HPDE6-E6E7 (cell line): ENCODE measurements at regions not wholly inside any gene's neighbourhood (a gene's known extent, or its start where the extent isn't known, plus 50 kb on each side); places are given as distances from the start of the nearest gene placed in this dataset.
"Not testable (repeated sequence)": the region's sequence is repeated elsewhere in the genome, so short reads cannot be mapped to it uniquely, and the experiment has no call there.

ENCODE experiments used
- DNase-seq: peaks from one replicate; pipeline ENCODE4 v3.0.0; 2011; ENCODE audit warnings: missing footprints; ENCODE audit errors: extremely low spot score

DNA sequence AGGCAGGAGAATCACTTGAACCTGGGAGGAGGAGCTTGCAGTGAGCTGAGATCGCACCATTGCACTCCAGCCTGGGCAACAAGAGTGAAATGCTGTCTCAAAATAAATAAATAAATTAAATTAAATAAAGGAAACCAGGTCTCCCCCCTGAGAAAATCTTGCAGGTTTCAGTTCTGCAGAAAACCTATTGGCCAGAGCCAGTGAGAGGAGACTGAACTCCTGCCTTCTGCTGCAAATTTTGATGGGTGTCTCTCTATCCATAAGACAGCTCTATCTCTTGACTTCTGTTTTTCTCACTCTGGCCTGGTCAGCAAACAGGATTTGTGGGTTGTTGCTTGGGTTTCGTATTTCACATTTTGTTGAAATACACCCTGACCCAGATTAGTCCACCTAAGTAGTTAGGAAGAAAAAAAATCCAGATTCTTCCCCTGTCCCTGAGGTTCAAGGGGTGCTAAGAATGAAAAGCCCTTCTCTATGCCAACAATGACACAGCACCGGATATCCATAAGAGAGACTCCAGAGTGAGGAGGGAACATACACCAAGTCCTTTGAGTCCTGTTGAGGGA, 86.7 kb upstream of the MAP4K4 start:
- no peak for DNase-seq

DNA sequence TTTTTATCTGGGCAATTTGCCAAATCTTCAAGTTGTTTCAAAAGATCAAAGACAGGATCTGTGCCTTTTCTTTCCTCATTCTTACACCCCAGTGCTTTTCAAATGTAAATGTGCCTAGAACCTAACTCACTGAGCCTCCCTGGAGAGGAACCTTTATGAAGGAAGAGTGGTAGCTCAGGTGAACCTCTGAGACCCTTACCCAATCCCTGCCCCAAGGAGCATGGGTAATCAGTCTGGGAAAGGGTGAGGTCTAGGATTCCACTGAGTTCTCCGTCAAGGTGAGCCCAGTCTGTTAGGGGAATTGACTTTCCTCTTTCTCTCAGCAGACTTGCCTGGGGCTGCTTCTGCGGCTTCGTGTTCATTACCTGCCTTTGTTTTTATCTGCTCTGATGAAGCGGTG, 88.1 kb upstream of the MAP4K4 start:
- no peak for DNase-seq

DNA sequence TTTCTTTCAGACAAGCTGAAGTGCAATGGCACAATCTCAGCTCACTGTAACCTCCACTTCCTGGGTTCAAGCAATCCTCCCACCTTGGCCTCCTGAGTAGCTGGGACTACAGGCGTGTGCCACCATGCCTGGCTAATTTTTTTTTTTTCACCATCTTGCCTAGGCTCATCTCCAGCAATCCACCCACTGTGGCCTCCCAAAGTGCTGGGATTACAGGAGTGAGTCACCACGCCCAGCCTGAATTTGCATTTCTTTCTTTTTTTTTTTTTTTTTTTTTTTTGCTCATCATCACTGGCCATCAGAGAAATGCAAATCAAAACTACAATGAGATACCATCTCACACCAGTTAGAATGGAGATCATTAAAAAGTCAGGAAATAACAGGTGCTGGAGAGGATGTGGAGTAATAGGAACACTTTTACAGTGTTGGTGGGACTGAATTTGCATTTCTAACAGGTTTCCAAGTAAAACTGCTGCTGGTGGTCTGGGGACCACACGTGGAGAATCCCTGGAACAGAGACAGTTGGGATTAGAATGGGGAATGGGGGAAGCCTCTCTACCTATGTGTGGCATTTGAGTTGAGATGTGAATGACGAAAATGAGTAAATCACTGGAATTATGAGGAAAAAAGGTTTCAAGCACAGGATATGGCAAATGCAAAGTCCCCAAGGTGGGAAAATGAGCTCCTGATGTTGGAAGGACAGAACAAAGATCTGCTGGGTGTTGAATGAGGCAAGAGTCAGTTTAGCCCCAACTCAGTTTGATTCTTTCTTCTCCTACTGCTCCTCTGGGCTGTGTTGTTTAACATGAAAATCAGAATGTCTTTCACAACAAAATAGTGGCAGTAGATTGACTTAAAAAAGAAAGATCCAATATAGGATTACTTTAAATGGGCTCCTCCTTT, 88.8 kb upstream of the MAP4K4 start:
- no peak for DNase-seq

DNA sequence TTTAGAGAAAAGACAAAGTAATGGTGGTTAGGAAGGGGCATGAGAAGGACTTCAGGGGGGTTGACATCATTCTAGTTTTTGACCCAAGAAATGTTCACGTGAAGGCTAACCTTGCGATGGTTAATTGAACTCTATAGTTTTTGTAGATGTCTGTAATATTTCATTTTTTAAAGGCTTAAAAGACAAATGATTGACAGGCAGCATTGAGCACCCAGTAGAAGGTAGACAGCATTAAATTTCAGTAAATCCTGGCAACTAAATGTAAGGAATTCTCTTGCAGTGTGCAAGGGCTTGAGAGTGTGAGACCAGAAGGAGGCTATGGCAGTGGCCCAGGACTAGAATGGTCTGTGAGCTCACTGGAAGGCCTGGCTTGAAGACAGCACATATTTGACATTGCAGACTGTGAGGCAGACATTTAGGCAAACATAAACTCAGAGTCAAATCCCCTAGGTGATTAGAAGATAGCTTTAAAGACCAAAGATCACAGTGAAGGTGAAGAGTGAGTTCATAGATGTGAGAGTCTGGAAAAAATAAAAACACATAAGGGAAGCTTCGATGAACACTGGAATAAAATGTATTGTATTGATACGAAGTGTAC, 100.1 kb upstream of the MAP4K4 start:
- no peak for DNase-seq

DNA sequence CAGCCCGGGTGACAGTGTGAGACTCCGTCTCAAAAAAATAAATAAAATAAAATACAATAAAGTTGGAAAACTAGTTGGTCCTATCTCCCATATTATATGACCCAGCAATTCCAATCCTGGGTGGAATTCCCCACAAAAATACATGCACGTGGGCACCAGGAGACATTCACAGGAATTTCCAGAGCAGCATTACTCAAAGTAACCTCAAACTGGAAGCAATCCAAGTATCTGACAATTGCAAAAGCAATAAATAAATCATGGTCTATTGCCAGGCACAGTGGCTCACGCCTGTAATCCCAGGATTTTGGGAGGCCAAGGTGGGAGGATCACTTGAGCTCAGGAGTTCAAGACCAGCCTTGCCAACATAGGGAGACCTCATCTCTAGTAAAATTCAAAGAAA, 101.2 kb upstream of the MAP4K4 start:
- DNase-seq: no peak

- no peak for DNase-seq
Observed at GRCh38 chr2:101587251-101587650, 110.3 kb upstream of the MAP4K4 start.

GRCh38 chr2:101583861-101584260, 108.9 kb upstream of the RFX8 start:
- no peak for DNase-seq

GRCh38 chr2:101581675-101582299, 106.9 kb upstream of the RFX8 start:
- DNase-seq: no peak

DNA sequence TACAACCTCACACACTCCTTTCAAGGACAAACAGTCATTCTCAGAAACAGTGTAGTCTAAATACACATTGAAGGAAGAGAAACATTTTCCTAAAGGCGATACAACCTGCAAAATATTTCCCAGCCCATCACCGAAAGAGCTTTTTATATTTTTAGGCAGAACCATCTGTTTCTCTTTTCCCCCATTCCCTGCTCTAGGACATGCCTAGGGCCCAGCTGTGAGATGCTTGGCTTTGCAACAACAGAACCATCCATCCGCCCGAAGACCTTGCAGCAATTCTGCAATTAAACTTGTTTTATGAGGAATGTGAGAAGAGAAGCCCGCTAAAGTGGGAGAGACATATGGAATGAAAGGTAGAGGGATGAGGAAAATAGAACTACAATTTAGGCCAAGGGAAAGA, 105.6 kb upstream of the RFX8 start:
- DNase-seq: no peak

DNA sequence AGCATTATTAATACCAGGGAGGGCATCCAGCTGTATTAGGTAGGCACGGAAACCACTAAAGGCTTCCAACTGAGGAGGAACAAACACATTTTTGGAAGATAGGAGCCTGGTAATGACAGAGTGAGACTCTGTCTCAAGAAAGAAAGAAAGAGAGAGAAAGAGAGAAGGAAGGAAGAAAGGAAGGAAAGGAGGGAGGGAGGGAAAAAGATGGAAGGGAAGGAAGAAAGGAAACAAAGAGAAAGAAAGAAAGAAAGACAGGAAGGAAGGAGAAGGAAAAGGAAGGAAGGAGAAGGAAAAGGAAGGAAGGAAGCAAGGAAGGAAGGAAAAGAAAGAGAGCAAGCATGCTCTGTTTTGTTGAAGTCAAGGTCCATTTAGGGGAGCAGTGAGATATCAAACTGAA, 103.8 kb upstream of the RFX8 start:
- DNase-seq: no peak

- DNase-seq: not testable (repeated sequence)
Observed at GRCh38 chr2:101578135-101578534, 103.2 kb upstream of the RFX8 start.

DNA sequence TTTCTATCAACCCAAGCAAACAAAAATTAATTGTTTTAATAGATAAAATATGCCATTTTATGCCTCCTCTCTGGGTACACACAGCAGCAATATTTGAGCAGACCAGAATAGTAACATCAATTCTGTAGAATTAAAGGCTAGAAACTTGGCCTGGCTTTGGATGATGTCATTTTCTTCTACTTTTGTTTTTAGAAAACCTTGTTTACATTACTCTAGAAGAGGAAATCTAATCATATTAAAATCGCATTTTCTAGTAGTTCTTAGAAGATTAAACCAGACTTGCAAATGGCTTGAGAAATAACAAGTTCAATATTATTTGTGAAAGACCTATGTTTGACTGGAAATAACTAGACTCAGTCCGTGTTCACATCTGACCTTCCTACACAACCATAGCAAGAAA, 102.3 kb upstream of the RFX8 start:
- no peak for DNase-seq

GRCh38 chr2:101574622-101575021, 99.7 kb upstream of the RFX8 start:
- DNase-seq: peak; percentile 44

GRCh38 chr2:101571951-101572350, 97.0 kb upstream of the RFX8 start:
- no peak for DNase-seq

GRCh38 chr2:101569886-101570520, 95.1 kb upstream of the RFX8 start:
- DNase-seq: no peak

DNA sequence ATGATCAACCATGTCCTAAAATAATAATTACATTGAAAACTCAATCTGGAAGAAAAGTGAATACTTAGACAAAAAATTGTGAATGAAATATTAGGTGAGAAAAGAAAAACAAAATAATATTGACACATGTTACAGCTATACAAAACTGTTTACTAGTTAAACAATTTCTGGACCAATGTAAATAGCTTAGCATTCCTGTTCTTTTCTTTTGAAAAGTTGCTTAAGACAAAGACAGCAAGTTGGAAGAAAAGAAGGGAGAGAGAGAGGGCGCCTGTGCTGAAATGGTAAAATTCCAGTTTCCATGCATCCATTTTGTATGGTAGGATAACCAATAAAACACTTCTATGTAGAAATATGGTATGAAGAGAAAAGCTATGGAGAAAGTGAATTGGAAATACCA, 94.1 kb upstream of the RFX8 start:
- no peak for DNase-seq

- DNase-seq: no peak
Observed at GRCh38 chr2:101566632-101567228, 91.8 kb upstream of the RFX8 start.

- DNase-seq: no peak
Observed at GRCh38 chr2:101563849-101564248, 88.9 kb upstream of the RFX8 start.

DNA sequence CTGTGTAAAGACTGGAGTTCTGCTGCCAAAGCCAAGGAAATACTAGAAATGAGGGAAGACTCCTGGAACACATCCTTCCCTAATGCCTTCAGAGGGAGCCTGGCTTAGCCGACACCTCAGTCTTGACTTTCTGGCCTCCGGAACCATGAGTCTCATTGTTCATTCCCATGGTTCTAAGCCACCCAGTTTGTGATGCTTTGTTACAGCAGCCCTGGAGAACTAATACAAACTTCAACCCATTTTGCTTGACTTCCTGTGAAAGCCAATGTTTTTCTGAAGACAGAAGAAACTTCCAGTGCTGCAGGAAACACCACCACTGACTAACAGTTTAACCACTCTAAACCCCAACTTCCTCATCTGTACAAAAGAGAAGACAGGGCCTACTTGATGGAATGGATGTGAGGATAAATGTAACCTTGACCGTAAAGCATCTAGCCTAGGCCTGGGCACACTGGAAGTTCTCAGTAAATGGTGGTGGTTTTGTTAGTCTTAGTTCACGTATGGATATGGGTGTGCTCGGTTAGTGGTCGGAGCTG, 85.9 kb upstream of the RFX8 start:
- DNase-seq: no peak

DNA sequence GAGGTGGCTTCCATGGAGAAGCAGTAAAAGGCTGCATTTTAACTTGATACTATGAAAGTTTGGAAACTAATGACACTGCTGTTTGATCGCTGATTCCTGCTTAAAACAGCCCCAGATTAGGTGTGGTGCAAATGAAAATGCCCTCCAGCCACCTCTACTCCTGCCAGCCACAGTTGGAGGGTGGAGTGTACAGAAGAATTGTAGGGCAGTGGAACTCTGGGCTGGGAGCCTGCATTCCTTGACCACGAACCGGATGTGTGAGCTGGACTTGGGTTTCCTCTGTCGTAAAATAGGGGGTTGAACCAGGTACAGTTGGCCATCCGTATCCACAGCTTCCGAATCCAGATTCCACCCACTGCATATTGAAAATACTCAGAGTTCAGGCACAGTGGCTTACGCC, 84.6 kb upstream of the RFX8 start:
- DNase-seq: no peak

DNA sequence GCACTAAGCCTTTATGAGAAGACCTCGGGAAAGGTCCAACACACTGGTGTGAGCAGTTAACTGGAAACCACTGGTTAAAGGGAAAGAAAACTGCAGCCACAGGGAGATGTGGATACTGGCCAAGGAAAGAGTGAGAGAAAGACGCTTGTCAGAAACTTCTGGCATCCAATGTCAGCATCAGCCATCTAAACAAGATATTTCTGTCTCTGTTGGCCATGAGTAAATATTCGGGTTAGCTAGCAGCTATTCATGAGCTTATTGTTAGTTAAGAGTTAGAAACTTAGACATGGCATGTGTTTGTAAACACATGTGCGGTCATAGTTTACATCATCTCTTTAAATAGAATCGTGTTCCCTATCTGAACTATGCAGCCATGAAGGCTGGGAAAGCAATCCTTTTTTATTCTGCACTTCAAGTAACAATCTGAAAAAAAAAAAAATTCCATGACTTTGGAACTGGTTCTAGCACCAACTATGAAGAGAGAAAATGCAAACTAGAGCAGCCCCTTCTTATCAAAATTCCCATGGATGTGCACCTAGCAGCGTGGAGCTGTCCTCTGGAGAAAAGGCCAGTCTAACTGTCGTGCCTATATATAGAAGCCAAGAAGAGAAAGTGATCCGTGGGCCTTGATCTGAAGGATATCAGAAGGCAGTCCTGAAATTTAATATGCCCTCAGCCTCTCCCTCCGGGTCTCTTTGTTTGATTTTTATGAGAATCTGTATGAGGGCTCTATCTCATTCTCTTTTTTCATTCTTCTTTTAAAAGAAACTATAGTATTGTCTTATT, 84.0 kb upstream of the RFX8 start:
- DNase-seq: no peak
